GM19324 (cell line): ENCODE measurements at regions not wholly inside any gene's neighbourhood (a gene's known extent, or its start where the extent isn't known, plus 50 kb on each side); places are given as distances from the start of the nearest gene placed in this dataset.

Experiments used
- ATAC-seq: cut with Tn5 transposase; IDR thresholded peaks from one replicate; pipeline ENCODE4 v1.9.1; 2021; ENCODE audit warnings: mild to moderate bottlenecking, moderate library complexity; ENCODE audit not compliant: unreplicated experiment, low FRiP score

DNA sequence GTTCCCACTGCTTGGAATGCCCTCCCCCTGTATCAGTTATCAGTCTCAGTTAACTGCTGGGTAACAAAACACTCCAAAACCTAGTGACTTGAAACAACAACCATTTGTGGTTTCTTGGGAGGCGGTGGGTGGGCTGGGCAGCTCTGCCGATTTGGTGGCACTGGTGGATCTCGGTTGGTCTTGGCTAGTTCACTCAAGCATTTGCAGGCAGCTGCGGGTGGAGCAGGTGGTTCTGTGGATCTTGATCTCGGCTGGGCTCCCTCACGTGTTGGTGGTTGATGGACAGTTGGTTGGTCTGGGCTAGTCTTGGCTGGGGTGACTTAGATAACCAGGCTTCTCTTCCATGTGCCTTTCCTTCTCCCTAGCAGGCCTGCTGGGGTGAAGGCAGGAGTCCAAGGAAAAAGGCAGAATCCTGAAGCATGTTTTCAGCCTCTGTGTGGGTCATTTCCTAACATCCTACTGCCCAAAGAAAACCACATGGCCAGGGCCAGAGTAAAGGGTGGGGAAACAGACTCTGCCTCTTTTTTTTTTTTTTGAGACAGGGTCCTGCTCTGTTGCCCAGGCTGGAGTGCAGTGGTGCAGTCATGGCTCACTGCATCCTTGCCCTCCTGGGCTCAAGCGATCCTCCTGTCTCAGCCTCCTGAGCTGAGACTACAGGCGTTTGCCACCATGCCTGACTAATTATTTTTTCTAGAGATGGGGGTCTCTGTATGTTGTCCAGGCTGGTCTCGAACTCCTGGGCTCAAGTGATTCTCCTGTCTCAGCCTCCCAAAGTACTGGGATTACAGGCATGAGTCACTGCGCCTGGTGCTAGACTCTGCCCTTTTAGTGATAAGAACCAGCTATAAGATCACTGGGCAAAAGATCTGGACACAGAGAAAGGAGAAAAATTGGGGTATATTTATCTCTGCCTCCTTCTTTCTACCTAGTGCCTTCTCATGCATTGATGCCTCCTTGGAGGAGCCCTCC, 183.7 kb downstream of the RGS3 start:
- no peak for ATAC-seq

DNA sequence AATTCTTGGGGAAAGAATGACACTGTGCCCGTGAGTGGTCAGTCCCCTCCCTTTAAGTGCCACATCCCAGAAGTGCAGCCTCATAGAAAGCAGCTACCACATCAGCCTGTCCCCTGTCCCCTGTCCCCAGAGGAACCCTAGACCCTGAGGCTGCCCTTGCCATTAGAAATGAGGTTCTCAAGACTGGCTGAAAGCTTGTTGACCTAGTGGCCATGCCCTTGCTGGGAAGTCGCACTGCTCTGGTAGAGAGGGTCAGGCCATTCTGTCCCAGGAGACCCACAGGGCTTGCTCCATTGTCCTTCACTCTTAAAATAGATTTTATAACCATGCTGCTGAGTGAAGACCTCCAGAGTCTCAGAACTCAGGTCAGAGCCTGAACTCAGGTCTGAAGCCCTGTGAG, 184.5 kb downstream of the RGS3 start:
- ATAC-seq: no peak

DNA sequence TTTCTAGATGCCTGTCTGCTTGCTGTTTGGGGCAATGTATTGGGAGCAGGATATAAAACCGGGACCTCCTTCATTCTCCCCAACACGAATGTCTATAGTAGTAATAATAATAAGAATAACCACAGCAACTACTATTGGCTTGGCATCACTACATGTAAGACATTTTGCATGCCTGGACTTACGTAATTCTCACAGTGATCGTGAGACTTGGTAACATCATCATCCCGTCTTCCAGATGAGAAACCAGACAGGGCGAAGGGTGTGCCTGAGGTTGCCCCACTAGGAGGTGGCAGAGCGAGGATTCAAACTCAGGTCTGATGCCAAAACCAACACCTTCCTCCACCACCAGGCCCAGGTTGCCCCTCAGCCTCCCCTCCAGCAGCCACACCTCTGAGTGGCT, 185.1 kb downstream of the RGS3 start:
- ATAC-seq: no peak

DNA sequence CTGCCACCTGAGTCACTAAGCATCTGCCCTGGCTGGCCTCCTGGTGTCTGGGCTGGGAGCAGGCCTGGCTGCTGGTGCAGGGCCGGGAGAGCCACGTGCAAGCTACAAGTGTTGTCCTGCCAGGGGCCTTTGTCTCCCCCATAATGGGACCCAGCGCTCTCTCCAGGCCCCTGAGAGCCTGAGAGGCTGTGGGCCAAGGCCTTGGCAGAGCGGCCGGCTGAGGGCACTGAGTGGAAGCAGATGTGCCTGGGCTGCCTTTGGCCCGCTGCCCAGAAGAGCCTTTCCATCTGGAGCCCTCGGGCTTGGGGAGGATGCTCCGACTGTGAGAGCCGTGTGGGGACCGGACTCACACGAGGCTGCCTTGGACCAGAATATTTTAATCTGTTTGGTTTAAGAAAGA, 185.5 kb downstream of the RGS3 start:
- ATAC-seq: no peak

DNA sequence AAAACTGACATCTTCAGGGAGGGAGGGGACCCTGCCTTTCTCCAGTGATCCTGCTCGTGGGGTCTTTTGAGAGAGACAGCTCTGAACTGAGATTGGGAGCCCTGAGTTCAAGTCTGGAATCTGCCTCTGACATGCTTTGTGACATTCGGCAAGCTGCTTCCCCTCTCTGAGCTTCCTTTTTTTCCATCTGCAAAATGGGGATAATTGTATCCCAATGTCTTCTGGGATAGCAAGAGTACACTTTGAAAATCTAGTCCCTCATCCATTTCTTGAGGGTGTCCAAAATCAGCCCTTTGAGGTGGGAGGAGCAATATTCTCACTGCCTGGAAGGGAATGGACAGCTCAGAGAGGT, 186.3 kb downstream of the RGS3 start:
- no peak for ATAC-seq

DNA sequence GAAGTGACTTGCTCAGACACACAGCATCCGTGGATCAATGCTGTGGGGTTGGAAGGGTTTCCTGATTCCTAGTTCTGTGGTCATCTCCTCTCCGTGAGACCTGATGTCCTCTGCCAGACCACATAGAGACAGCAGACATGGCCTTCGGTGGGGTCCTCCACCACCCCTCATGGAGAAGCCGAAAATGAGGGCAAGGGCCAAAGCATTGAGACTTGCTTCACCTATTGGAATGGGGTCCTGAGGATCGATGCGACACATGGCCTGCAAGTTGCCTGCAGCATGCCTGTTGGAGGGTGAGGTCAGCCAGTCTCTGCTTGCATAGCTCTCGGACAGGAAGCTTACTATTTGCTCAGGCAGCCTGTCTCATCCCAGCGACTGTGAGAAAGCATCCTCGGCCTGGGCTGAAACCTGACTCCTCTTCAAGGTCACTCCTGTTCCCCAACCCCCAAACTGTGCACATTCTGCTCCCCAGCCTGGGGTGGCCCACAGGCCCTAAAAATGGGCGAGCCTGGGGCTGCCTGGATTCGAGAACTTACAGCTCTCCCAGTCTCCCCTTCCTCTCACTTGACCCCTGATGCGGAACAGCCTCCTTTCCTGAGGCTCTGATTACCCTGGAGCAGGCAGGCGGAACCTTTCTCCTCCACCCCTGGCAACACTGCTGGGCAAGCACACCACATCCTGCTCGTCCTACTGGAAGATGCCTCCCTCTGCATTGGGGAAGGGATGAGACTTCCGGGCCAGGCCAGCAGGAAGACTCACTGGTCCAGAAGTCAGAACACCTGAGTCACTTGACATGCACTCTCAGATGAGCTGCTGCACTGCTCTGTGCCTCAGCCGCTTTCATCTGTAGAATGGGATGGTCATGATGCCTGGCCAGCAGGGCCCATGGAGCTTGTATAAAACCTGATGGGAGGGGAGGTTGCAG, 186.9 kb downstream of the RGS3 start:
- no peak for ATAC-seq

DNA sequence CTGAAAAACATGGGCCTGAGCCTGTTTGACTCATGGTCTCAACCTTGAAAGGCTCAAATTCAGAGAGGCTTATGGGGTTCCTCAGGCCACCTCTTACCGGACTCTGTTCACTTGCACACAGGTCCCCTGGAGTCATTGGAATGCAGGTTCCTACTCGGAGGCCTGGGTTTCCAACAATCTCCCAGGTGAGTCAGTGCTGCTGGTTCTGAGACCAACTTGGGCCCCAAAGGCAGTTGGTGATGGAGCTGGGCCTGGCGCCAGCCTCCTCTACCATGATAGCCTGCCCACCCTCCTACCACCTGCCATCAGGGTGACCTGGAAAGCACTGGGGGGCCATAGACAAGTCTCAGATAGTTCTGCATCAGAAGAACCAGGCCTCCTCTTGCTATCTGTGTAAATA, 188.4 kb downstream of the RGS3 start:
- ATAC-seq: no peak

GRCh38 chr9:113652355-113653152, 189.0 kb downstream of the RGS3 start:
- no peak for ATAC-seq

DNA sequence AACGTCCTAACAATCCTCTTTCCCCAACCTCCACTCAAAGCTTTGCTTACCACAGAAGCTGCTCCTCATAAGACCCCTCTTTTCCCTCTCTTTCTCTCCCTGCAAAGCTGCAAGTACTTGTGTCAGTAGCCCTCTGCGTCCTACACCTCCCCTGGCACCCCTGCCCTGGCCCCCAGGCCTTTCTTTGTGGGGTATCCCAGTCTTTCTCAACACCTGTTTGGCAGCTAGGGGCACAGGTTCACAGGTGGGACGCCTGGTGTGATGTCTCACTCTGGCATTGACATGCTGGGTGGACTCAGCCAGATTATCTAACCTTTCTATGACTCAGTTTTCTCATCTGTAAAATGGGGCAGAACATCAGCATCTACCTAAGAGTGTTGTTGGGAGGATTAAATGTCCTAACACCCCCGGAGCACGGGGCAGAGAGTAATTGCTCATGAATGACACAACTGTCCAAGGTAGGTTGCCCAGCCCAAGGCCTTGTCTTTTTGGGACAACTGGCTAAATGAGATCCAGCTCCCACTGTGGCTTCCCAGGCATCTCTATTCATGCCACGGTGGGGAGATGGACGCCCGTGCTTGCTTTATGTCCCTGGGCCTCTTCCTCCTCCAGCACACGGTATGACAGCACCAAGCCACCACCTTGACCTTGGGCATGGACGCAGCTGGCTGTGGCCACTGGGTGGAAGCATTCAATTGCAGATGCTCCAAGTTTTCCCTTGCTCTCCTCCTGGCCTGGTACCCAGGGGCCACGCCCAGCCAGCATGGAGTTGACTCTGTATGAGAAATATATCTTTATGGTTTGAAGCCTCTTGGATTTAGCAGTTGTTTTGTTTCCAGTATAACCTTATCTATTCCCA, 190.4 kb downstream of the RGS3 start:
- no peak for ATAC-seq

DNA sequence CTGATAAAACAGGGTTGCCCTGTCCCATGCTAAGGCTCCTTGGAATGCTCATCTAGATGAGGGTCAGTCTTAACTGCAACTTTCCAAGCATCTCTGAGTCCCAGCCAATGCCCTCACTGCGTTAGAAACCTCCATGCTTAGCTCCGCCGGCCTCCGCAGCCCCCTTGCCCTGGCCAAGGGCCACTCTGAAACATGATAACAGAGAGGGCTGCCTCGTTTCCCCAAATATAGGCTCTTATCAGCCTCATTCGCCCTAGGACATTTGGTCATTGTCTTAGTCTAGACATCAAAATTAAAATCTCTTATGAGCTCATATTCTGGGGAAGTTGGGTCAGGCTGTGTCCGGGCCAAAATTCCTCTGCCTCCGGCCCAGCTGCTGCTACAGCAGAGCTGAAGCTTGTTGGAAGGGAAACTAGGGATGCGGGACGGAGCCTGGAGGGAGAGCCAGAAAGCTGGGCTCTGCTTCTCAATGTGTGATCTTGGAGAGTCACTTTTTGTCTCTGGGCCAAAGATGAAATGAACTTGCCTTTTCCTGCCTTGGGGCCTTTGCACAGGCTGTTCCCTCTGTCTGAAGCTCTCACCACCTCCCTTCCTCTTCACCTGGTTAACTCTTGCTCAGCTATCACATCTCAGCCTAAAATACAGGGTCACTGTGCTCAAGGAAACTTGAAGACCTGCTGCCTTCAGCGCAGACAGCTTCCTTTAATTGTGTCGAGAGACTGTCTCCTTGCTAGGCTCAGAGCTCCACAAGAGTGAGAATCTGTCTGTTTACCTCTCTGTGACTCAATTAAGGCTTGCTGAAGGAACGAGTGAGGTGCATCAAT, 191.3 kb downstream of the RGS3 start:
- no peak for ATAC-seq

DNA sequence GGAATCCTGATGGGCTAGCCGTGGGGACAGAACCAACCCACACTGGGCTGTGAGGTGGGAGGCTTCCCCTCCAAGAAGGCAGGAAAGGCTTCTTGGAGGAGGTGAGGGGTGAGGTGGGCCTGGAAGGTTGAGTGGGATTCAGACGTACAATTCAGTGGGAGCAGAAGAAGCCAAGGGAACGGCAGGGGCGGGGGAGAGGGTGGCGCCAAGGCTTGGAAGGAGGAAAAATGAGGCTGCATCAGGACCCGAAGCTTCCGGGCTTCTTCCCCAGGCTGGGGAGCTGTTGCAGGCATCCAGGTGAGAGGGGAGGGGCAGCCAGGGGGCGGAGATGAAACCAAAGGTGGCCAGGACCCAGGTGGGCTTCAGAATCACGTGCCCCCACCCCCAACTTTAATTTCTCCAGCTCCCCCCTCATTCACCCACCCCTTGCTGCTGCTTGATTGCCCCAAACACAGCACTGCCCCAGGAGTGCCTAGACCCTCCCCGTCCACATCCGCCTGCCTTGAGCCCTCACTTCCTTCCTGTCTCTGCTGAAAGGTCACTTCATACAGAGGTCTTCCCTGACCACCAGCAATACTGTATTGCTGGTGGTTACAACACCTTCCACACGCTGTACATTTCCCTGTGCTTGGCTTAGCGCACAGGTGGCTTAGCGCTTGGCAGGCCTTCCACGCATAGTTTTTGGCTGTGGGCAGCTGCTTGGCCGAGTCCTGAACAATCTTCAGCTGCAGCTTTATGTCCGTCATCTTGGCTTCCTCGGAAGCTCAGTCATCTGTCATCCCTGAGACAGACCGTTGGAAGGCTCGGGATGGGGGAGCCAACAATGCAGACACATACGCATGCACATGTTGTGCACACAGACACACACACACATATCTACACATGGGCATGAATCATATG, 193.5 kb downstream of the RGS3 start:
- no peak for ATAC-seq

DNA sequence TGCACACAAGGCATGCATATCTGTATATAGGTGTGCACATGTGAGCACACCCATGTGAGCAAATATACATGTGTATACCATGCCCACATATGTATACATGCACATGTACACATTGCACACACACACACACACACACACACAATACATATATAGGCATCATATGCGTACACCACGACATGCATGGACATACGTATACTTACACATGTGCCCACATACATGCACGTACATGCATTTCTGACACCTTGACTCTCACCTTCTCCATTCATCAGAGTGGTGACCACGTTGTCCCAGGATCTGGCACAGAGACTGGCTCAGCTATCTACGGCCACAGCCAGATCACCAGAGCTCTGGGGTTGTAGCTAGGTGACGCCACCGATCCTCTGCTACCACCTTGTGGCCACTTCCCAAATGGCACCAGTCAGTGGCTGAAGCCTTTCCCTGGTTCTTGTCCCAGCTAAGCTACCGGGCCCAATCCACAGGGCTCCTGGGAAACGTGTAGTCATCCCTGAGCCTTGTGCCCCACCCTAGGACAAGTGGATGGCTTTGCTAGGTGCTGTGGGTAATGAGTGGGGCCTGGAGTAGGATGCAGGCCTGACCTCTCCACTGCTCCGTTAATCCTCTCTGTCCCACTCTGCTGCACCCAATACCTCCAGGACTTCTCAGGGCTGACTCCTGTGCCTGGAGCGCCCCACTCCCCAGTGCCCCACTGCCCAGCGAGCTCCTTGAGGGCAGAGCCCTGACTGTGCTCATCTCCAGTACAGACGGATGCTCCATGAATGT, 194.4 kb downstream of the RGS3 start:
- ATAC-seq: peak; percentile 60

DNA sequence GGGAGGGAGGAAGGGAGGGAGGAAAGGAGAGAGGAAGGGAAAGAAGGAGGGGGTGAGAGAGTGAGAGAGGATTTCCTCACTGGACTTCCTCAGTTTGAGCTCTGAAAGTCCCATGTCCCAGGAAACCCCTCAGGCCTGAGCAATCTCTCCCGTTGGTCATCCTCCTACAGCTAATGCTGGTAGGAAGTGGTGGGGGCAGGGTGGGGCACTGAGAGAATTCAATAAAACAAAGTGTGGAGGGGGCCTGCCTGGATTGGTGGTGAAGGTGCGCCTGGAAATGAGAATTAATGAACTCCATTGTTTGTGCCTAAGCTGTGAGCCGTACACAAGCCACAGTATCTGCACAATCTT, 195.0 kb downstream of the RGS3 start:
- ATAC-seq: no peak

GRCh38 chr9:113659039-113659438, 195.5 kb downstream of the RGS3 start:
- ATAC-seq: no peak

DNA sequence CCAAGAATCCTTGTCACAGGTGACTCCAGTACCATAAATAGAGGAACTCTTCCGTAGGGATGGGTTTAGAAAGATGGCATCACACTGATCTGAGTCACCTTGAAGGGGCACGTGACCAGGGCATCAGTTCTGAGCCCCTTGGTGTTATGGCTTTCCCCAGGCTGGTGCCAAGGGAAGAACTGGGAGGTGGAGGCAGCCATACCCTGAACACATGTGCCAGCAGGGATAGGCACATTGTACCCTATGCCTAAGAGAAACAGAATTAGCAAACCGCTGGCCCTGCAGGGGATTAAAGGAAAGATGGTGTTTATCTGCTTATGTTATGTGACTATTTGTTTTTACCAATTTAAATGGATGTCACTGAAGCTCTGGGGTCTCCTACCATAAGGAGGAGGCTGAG, 196.2 kb downstream of the RGS3 start:
- no peak for ATAC-seq

GRCh38 chr9:113660196-113660595, 196.7 kb downstream of the RGS3 start:
- no peak for ATAC-seq

DNA sequence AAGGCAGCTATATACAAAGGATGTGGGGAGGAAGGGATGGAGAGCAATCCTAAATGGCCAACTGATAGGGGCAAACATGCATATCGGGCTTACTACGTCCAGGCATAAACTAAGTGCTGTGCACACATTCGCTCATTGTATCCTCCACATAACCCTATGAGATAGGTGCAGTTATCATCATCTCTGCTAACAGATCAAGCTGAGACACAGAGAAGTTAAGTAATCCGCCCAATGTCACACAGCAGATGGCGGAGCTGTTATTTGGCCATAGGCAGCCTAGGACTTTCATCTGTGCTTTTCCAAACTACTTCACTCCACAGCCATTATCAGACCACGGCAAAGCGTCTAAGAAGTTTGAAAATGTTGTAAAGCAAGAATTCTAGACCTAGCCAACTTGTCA, 197.5 kb downstream of the RGS3 start:
- no peak for ATAC-seq
